ENCODE measurements at regions not wholly inside any gene's neighbourhood (a gene's known extent, or its start where the extent isn't known, plus 50 kb on each side); places are given as distances from the start of the nearest gene placed in this dataset.

DNA sequence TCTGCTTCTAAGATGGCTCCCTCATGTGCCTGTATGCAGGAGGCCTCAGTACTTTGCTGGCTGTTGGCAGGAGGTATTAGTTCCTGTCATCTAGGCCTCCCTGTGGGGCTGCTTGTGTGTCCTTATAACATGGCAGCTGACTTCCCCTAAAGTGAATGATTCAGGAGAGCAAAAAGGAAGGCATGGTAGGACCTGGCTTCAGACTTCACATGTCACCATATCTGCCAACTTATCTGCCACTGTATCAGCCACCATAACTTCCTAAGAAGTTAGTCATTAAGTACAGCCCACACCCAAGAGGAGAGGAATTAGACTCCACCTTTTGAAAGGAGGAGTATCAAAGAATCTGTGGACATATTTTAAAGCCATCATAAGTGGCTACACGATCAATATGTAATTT is 122.5 kb downstream of the UCHL1 start (continued):
- no peak for TF ChIP-seq ZNF274 (IDR thresholded peaks at IDR 0.05; ENCODE audit: borderline replicate concordance, extremely low read depth, low read length)
- TF ChIP-seq EP300 (IDR thresholded peaks at IDR 0.05; ENCODE audit: borderline replicate concordance in 1 of 2, low read depth in 2 of 2, low read length in 2 of 2), result no peak
- TF ChIP-seq, protein P1, sequence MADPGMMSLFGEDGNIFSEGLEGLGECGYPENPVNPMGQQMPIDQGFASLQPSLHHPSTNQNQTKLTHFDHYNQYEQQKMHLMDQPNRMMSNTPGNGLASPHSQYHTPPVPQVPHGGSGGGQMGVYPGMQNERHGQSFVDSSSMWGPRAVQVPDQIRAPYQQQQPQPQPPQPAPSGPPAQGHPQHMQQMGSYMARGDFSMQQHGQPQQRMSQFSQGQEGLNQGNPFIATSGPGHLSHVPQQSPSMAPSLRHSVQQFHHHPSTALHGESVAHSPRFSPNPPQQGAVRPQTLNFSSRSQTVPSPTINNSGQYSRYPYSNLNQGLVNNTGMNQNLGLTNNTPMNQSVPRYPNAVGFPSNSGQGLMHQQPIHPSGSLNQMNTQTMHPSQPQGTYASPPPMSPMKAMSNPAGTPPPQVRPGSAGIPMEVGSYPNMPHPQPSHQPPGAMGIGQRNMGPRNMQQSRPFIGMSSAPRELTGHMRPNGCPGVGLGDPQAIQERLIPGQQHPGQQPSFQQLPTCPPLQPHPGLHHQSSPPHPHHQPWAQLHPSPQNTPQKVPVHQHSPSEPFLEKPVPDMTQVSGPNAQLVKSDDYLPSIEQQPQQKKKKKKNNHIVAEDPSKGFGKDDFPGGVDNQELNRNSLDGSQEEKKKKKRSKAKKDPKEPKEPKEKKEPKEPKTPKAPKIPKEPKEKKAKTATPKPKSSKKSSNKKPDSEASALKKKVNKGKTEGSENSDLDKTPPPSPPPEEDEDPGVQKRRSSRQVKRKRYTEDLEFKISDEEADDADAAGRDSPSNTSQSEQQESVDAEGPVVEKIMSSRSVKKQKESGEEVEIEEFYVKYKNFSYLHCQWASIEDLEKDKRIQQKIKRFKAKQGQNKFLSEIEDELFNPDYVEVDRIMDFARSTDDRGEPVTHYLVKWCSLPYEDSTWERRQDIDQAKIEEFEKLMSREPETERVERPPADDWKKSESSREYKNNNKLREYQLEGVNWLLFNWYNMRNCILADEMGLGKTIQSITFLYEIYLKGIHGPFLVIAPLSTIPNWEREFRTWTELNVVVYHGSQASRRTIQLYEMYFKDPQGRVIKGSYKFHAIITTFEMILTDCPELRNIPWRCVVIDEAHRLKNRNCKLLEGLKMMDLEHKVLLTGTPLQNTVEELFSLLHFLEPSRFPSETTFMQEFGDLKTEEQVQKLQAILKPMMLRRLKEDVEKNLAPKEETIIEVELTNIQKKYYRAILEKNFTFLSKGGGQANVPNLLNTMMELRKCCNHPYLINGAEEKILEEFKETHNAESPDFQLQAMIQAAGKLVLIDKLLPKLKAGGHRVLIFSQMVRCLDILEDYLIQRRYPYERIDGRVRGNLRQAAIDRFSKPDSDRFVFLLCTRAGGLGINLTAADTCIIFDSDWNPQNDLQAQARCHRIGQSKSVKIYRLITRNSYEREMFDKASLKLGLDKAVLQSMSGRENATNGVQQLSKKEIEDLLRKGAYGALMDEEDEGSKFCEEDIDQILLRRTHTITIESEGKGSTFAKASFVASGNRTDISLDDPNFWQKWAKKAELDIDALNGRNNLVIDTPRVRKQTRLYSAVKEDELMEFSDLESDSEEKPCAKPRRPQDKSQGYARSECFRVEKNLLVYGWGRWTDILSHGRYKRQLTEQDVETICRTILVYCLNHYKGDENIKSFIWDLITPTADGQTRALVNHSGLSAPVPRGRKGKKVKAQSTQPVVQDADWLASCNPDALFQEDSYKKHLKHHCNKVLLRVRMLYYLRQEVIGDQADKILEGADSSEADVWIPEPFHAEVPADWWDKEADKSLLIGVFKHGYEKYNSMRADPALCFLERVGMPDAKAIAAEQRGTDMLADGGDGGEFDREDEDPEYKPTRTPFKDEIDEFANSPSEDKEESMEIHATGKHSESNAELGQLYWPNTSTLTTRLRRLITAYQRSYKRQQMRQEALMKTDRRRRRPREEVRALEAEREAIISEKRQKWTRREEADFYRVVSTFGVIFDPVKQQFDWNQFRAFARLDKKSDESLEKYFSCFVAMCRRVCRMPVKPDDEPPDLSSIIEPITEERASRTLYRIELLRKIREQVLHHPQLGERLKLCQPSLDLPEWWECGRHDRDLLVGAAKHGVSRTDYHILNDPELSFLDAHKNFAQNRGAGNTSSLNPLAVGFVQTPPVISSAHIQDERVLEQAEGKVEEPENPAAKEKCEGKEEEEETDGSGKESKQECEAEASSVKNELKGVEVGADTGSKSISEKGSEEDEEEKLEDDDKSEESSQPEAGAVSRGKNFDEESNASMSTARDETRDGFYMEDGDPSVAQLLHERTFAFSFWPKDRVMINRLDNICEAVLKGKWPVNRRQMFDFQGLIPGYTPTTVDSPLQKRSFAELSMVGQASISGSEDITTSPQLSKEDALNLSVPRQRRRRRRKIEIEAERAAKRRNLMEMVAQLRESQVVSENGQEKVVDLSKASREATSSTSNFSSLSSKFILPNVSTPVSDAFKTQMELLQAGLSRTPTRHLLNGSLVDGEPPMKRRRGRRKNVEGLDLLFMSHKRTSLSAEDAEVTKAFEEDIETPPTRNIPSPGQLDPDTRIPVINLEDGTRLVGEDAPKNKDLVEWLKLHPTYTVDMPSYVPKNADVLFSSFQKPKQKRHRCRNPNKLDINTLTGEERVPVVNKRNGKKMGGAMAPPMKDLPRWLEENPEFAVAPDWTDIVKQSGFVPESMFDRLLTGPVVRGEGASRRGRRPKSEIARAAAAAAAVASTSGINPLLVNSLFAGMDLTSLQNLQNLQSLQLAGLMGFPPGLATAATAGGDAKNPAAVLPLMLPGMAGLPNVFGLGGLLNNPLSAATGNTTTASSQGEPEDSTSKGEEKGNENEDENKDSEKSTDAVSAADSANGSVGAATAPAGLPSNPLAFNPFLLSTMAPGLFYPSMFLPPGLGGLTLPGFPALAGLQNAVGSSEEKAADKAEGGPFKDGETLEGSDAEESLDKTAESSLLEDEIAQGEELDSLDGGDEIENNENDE (IDR thresholded peaks at IDR 0.05; ENCODE audit: insufficient replicate concordance, low read length), result no peak
- TF ChIP-seq ATF2 (IDR thresholded peaks at IDR 0.05; ENCODE audit: low read length), result no peak
